ENCODE measurements at regions not wholly inside any gene's neighbourhood (a gene's known extent, or its start where the extent isn't known, plus 50 kb on each side); places are given as distances from the start of the nearest gene placed in this dataset.
"Not testable (repeated sequence)": the region's sequence is repeated elsewhere in the genome, so short reads cannot be mapped to it uniquely, and the experiment has no call there.

DNA sequence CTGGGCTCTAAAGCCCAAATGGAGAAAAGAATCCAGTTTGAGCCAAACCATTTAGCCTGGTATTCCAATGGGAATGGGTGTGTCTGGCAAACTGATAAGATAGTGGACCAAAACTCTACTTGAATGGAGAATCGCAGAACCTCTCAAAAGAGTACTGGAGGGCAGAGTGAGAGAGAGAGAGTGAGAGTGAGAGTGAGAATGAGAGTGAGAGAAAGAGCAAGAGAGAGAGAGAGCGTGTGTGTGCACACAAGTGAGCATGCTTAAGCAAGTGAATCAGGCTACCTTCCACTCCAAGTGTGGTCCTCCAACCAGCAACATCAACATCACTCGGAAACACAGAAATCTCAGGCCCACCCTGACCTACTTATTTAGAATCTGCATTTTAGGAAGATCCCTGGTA is 58.8 kb downstream of the UQCRFS1 start:
- Histone ChIP-seq H3K27me3 (ENCODE audit: control insufficient read depth, insufficient read depth, low read length) (no peaks in the 10 kb centered on the region), H3K36me3 (ENCODE audit: control insufficient read depth, insufficient read depth, low read length) (no peaks in the 10 kb centered on the region), H3K4me3 (ENCODE audit: low read depth, low read length) (no peak overlapping the region)
- no peak for DNase-seq (ENCODE audit: low read depth)
- no peak for FAIRE-seq
- TF ChIP-seq, protein P1, sequence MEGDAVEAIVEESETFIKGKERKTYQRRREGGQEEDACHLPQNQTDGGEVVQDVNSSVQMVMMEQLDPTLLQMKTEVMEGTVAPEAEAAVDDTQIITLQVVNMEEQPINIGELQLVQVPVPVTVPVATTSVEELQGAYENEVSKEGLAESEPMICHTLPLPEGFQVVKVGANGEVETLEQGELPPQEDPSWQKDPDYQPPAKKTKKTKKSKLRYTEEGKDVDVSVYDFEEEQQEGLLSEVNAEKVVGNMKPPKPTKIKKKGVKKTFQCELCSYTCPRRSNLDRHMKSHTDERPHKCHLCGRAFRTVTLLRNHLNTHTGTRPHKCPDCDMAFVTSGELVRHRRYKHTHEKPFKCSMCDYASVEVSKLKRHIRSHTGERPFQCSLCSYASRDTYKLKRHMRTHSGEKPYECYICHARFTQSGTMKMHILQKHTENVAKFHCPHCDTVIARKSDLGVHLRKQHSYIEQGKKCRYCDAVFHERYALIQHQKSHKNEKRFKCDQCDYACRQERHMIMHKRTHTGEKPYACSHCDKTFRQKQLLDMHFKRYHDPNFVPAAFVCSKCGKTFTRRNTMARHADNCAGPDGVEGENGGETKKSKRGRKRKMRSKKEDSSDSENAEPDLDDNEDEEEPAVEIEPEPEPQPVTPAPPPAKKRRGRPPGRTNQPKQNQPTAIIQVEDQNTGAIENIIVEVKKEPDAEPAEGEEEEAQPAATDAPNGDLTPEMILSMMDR (IDR thresholded peaks at IDR 0.05; ENCODE audit: insufficient read depth, low read length, severe bottlenecking): no peak

DNA sequence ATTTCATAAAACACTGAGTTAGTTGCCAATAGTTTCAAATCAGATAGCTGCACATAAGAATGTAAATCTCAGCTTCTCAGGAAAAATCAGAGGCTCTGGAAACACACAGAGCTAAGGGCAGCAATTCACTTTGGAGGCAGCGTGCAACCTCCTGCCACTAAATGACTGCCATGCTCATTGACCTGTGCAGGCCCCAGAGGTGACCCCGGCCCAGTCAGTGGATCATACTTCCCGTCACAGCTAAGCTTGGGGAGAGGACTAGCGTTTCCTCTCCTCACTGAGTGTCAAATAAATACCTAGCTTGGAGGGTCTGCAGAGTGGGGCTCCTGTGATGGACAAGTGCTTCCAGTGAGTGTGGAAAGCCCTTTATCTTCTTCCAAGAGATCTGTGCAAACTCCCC is 67.2 kb downstream of the UQCRFS1 start:
- TF ChIP-seq, protein P1 (IDR thresholded peaks at IDR 0.05; ENCODE audit: insufficient read depth, low read length, severe bottlenecking): no peak
- DNase-seq (ENCODE audit: low read depth): no peak
- Histone ChIP-seq H3K27me3 (ENCODE audit: control insufficient read depth, insufficient read depth, low read length) (no peaks in the 10 kb centered on the region), H3K36me3 (ENCODE audit: control insufficient read depth, insufficient read depth, low read length) (no peaks in the 10 kb centered on the region), H3K4me3 (ENCODE audit: low read depth, low read length) (no peak overlapping the region)
- FAIRE-seq: no peak

GRCh38 chr19:29143183-29143582 is 69.8 kb downstream of the UQCRFS1 start:
- Histone ChIP-seq H3K4me3 (ENCODE audit: low read depth, low read length) (no peak overlapping the region), H3K36me3 (ENCODE audit: control insufficient read depth, insufficient read depth, low read length) (no peaks in the 10 kb centered on the region), H3K27me3 (ENCODE audit: control insufficient read depth, insufficient read depth, low read length) (no peaks in the 10 kb centered on the region)
- no peak for DNase-seq (ENCODE audit: low read depth)
- TF ChIP-seq, protein P1 (IDR thresholded peaks at IDR 0.05; ENCODE audit: insufficient read depth, low read length, severe bottlenecking): no peak
- FAIRE-seq: peak; percentile 93

GRCh38 chr19:29139227-29139626 is 73.7 kb downstream of the UQCRFS1 start:
- TF ChIP-seq, protein P1 (IDR thresholded peaks at IDR 0.05; ENCODE audit: insufficient read depth, low read length, severe bottlenecking): no peak
- DNase-seq (ENCODE audit: low read depth) (no peak), FAIRE-seq (peak; percentile 64)
- Histone ChIP-seq H3K36me3 (ENCODE audit: control insufficient read depth, insufficient read depth, low read length) (no peaks in the 10 kb centered on the region), H3K27me3 (ENCODE audit: control insufficient read depth, insufficient read depth, low read length) (no peaks in the 10 kb centered on the region), H3K4me3 (ENCODE audit: low read depth, low read length) (no peak overlapping the region)

DNA sequence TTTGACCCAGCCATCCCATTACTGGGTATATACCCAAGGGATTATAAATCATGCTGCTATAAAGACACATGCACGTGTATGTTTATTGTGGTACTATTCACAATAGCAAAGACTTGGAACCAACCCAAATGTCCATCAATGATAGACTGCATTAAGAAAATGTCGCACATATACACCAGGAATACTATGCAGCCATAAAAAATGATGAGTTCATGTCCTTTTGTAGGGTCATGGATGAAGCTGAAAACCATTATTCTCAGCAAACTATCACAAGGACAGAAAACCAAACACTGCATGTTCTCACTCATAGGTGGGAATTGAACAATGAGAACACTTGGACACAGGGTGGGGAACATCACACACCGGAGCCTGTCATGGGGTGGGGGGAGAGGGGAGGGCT is 74.7 kb downstream of the UQCRFS1 start:
- FAIRE-seq; H3K27me3 ChIP-seq (ENCODE audit: control insufficient read depth, insufficient read depth, low read length); H3K4me3 ChIP-seq (ENCODE audit: low read depth, low read length); H3K36me3 ChIP-seq (ENCODE audit: control insufficient read depth, insufficient read depth, low read length); DNase-seq (ENCODE audit: low read depth): not testable (repeated sequence)

DNA sequence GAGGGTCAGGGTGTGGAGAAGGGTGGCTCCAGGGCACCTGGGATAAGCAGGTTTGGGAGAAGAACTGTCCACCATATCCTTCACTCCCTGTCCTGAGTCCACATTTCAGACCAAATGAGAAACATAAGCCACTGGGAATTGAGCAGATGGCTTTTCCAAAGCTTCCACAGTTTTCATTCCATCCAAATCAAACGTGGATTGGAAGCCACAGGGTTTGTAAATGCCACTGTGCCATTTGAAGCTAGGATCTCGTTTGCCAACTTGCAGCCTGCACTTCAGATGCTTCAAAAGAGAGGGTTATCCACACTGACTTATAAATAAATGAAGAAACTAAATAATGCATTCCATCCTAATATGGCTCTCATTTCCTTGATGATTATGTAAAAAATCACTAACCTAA is 81.5 kb downstream of the UQCRFS1 start:
- TF ChIP-seq, protein P1 (IDR thresholded peaks at IDR 0.05; ENCODE audit: insufficient read depth, low read length, severe bottlenecking): no peak
- no peak for DNase-seq (ENCODE audit: low read depth)
- H3K36me3 ChIP-seq (ENCODE audit: control insufficient read depth, insufficient read depth, low read length): no peaks in the 10 kb centered on the region
- FAIRE-seq: no peak
- no peaks in the 10 kb centered on the region for H3K27me3 ChIP-seq (ENCODE audit: control insufficient read depth, insufficient read depth, low read length)
- no peak overlapping the region for H3K4me3 ChIP-seq (ENCODE audit: low read depth, low read length)

Data from bronchial epithelial cell (primary cell).